Keratinocyte (primary cell): ENCODE measurements at regions not wholly inside any gene's neighbourhood (a gene's known extent, or its start where the extent isn't known, plus 50 kb on each side); places are given as distances from the start of the nearest gene placed in this dataset.

Source experiments
- DNase-seq: peaks from one replicate; pipeline ENCODE4 v3.0.0-alpha.2; 2011; ENCODE audit warnings: low read depth, missing footprints, low spot score
- FAIRE-seq: peaks from 2 replicates; lab custom pipeline; 2011; peaks lifted over from hg19 to GRCh38; lab: Jason Lieb, UNC
- H2AFZ ChIP-seq: 2 replicates; pipeline ENCODE4 v1.6.0; 2012; ENCODE audit warnings: low read length, control low read depth, inconsistent platforms; ENCODE audit not compliant: control insufficient read depth
- H3K27ac ChIP-seq: 2 replicates; pipeline ENCODE4 v1.5.1; 2011; ENCODE audit warnings: low read length; ENCODE audit not compliant: control insufficient read depth, insufficient read depth
- H3K27me3 ChIP-seq: 3 replicates; pipeline ENCODE4 v1.6.0; 2011; ENCODE audit warnings: low read length; ENCODE audit not compliant: control insufficient read depth, insufficient read depth; ENCODE audit errors: extremely low read depth
- H3K36me3 ChIP-seq, 2 experiments: 2 replicates in 1 of 2; 3 replicates in 1 of 2; pipeline ENCODE4 v1.5.1; 2011; ENCODE audit warnings: low read length in 2 of 2, mild to moderate bottlenecking in 1 of 2; ENCODE audit not compliant: control insufficient read depth in 2 of 2, insufficient read depth in 2 of 2; ENCODE audit errors: extremely low read depth in 1 of 2
- H3K4me1 ChIP-seq: 3 replicates; pipeline ENCODE4 v1.5.1; 2011; ENCODE audit warnings: low read length; ENCODE audit not compliant: control insufficient read depth, insufficient read depth; ENCODE audit errors: extremely low read depth
- H3K4me2 ChIP-seq: 3 replicates; pipeline ENCODE4 v1.6.0; 2011; ENCODE audit warnings: low read depth, low read length; ENCODE audit not compliant: control insufficient read depth, insufficient read depth; ENCODE audit errors: extremely low read depth
- H3K4me3 ChIP-seq, 3 experiments: fragments of 200-600 bp in 1 of 3; sonication (generic) in 1 of 3; 2 replicates in 2 of 3; 3 replicates in 1 of 3; pipeline ENCODE4 v1.5.1; 2011 to 2016; ENCODE audit warnings: low read length in 3 of 3, mild to moderate bottlenecking in 3 of 3, control low read depth in 2 of 3, inconsistent platforms in 1 of 3, low read depth in 1 of 3, mixed read lengths in 1 of 3, mixed run types in 1 of 3, moderate library complexity in 1 of 3; ENCODE audit not compliant: control insufficient read depth in 2 of 3, insufficient read depth in 2 of 3; ENCODE audit errors: extremely low read depth in 1 of 3
- H3K79me2 ChIP-seq: 2 replicates; pipeline ENCODE4 v1.6.0; 2012; ENCODE audit warnings: low read length; ENCODE audit not compliant: control insufficient read depth, insufficient read depth
- H3K9ac ChIP-seq: 3 replicates; pipeline ENCODE4 v1.6.0; 2011; ENCODE audit warnings: low read length; ENCODE audit not compliant: control insufficient read depth, insufficient read depth; ENCODE audit errors: extremely low read depth
- H3K9me1 ChIP-seq: 3 replicates; pipeline ENCODE4 v1.6.0; 2011; ENCODE audit warnings: low read length; ENCODE audit not compliant: control insufficient read depth, insufficient read depth; ENCODE audit errors: extremely low read depth
- H3K9me3 ChIP-seq: 2 replicates; pipeline ENCODE4 v1.5.1; 2012; ENCODE audit warnings: low read depth, low read length; ENCODE audit not compliant: control insufficient read depth
- H4K20me1 ChIP-seq: 3 replicates; pipeline ENCODE4 v1.6.0; 2011; ENCODE audit warnings: low read length; ENCODE audit not compliant: control insufficient read depth, insufficient read depth; ENCODE audit errors: extremely low read depth
- EZH2 ChIP-seq: IDR thresholded peaks from one replicate; pipeline ENCODE4 v1.6.1; 2012; ENCODE audit warnings: inconsistent platforms, mild to moderate bottlenecking, low read length, moderate library complexity
- dilution Hi-C: fragments of 300-500 bp; cut with MboI; formaldehyde crosslinking; loops from one replicate; pipeline ENCODE4 v1.7.0; 2020; ENCODE audit warnings: low sequenced_read_pairs; ENCODE audit not compliant: extremely low pct_ligation_motif_present
- TF ChIP-seq, protein P1 (sequence below), 3 experiments: IDR thresholded peaks in 1 of 3; conservative IDR thresholded peaks in 1 of 3; optimal IDR thresholded peaks in 1 of 3; 2 replicates in 2 of 3; 3 replicates in 1 of 3; pipeline versions ENCODE3 to v1.5.1; 2011; ENCODE audit warnings: low read length in 3 of 3, mild to moderate bottlenecking in 3 of 3, moderate library complexity in 2 of 3, control low read depth in 1 of 3, inconsistent platforms in 1 of 3; ENCODE audit not compliant: insufficient read depth in 2 of 3; ENCODE audit errors: extremely low read depth in 1 of 3

DNA sequence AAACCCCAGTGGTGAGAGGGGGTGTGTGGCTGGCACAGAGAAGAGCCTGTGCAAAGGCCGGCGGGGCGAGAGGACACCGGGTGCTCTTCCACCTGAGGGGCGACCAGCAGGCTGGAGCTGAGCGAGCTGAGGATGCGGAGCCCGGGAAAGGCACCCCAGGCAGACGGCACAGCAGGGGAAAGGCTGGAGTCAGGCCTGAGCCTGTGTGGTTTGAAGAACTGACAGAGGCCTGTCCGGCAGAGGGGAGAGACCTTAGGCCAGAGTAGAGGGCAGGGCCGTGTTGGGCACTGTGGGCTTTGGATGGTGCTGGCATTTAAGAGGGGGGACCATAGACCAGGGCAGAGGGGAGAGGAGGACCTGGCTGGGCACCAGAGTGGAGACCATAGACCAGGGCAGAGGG lies 149.8 kb downstream of the RTP5 start:
- Histone ChIP-seq H3K27me3 (peaks cover 16% of the 10 kb centered on the region), H3K27ac (no peak overlapping the region), H2AFZ (no peak overlapping the region), H3K79me2 (no peaks in the 10 kb centered on the region), H3K36me3 (no peaks in the 10 kb centered on the region), H3K4me1 (no peaks in the 10 kb centered on the region), H3K9ac (no peak overlapping the region), H3K4me3 (no peak overlapping the region), H4K20me1 (no peaks in the 10 kb centered on the region), H3K9me1 (no peaks in the 10 kb centered on the region), H3K9me3 (no peaks in the 10 kb centered on the region), H3K4me2 (no peak overlapping the region)
- DNase-seq (no peak), FAIRE-seq (no peak)
- TF ChIP-seq EZH2: no peak
- TF ChIP-seq, protein P1, sequence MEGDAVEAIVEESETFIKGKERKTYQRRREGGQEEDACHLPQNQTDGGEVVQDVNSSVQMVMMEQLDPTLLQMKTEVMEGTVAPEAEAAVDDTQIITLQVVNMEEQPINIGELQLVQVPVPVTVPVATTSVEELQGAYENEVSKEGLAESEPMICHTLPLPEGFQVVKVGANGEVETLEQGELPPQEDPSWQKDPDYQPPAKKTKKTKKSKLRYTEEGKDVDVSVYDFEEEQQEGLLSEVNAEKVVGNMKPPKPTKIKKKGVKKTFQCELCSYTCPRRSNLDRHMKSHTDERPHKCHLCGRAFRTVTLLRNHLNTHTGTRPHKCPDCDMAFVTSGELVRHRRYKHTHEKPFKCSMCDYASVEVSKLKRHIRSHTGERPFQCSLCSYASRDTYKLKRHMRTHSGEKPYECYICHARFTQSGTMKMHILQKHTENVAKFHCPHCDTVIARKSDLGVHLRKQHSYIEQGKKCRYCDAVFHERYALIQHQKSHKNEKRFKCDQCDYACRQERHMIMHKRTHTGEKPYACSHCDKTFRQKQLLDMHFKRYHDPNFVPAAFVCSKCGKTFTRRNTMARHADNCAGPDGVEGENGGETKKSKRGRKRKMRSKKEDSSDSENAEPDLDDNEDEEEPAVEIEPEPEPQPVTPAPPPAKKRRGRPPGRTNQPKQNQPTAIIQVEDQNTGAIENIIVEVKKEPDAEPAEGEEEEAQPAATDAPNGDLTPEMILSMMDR (optimal IDR thresholded peaks at IDR 0.05 in 1 of 3, IDR thresholded peaks at IDR 0.05 in 1 of 3, conservative IDR thresholded peaks at IDR 0.05 in 1 of 3; ENCODE audit: extremely low read depth in 1 of 3, insufficient read depth in 2 of 3, low read length in 3 of 3): no peak
- dilution Hi-C loops: no loop called here

DNA sequence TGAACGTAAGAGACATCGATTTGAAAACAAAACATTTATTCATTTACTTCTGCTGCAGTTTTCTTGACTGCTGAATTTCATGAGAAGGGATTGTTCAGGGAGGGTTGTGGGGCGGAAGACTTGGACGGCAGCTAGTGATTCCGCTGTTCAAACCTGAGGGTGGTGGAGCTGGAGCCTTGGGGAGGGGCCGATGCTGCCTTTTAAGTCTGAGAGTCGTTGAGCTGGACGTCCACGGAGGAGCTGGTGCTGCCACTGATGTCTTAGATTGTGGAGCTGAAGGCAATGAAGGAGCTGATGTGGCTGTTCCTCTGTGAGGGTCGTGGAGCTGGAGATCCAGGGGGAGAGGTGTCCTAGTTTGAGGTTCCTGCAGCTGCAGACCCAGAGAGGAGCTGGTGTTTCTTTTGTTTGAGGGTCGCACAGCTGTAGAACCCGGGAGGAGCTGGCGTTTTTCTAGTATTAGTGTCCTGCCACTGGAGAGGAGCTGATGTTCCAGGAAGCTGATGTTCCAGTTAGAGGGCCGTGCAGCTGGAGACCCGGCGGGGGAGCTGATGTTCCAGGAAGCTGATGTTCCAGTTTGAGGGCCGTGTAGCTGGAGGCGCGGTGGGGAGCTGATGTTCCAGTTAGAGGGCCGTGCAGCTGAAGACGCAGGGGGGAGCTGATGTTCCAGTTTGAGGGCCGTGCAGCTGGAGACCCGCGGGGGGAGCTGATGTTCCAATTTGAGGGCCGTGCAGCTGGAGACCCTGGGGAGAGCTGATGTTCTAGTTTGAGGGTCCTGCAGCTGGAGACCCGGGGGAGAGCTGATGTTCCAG lies 150.9 kb downstream of the RTP5 start:
- dilution Hi-C loops: no loop called here
- H3K9me1 ChIP-seq: no peaks in the 10 kb centered on the region
- no peak for TF ChIP-seq EZH2
- TF ChIP-seq, protein P1 (optimal IDR thresholded peaks at IDR 0.05 in 1 of 3, IDR thresholded peaks at IDR 0.05 in 1 of 3, conservative IDR thresholded peaks at IDR 0.05 in 1 of 3; ENCODE audit: extremely low read depth in 1 of 3, insufficient read depth in 2 of 3, low read length in 3 of 3): peak in 1 of 3 experiments; percentile 10
- DNase-seq (no peak), FAIRE-seq (no peak)
- no peaks in the 10 kb centered on the region for H3K79me2 ChIP-seq
- H3K27me3 ChIP-seq: peaks cover 19% of the 10 kb centered on the region
- H2AFZ ChIP-seq: no peak overlapping the region
- no peak overlapping the region for H3K4me3 ChIP-seq
- no peak overlapping the region for H3K4me2 ChIP-seq
- no peaks in the 10 kb centered on the region for H3K36me3 ChIP-seq
- H3K27ac ChIP-seq: no peak overlapping the region
- no peaks in the 10 kb centered on the region for H3K4me1 ChIP-seq
- H4K20me1 ChIP-seq: no peaks in the 10 kb centered on the region
- no peaks in the 10 kb centered on the region for H3K9me3 ChIP-seq
- no peak overlapping the region for H3K9ac ChIP-seq
